Mammary epithelial cell (primary cell): ENCODE measurements at regions not wholly inside any gene's neighbourhood (a gene's known extent, or its start where the extent isn't known, plus 50 kb on each side); places are given as distances from the start of the nearest gene placed in this dataset.

ENCODE experiments used
- EZH2 ChIP-seq: IDR thresholded peaks from 2 replicates; pipeline ENCODE4 v1.6.1; 2012; ENCODE audit warnings: low read length, inconsistent platforms, borderline replicate concordance
- TF ChIP-seq, protein P1 (sequence below), 2 donors: IDR thresholded peaks in 1 of 2; conservative IDR thresholded peaks in 1 of 2; 2 replicates each; pipeline ENCODE4 v1.5.1; 2011 to 2012; ENCODE audit warnings: inconsistent platforms in 2 of 2, low read length in 2 of 2, mild to moderate bottlenecking in 2 of 2, control low read depth in 1 of 2, low read depth in 1 of 2; ENCODE audit not compliant: insufficient read depth in 1 of 2; ENCODE audit errors: extremely low read depth in 1 of 2

DNA sequence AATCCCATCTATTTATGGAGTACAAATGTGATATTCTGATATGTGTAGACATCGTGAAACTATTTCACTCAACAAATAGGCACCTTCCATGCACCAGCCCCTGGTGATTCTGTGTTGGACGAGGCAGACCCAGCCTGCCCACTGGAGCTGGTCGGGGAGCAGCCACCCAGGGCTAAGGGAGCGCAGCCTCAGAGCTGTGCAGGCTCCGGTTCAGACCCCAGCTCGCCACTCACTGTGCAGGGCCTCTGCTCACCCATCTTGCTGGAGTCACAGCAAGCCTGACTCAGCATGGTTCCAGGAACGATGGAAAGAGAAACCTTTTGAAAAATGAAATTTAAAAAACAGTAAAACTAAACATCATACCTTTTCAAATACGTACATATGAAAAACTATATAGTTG lies 52.3 kb upstream of the BCL11B start:
- TF ChIP-seq, protein P1, sequence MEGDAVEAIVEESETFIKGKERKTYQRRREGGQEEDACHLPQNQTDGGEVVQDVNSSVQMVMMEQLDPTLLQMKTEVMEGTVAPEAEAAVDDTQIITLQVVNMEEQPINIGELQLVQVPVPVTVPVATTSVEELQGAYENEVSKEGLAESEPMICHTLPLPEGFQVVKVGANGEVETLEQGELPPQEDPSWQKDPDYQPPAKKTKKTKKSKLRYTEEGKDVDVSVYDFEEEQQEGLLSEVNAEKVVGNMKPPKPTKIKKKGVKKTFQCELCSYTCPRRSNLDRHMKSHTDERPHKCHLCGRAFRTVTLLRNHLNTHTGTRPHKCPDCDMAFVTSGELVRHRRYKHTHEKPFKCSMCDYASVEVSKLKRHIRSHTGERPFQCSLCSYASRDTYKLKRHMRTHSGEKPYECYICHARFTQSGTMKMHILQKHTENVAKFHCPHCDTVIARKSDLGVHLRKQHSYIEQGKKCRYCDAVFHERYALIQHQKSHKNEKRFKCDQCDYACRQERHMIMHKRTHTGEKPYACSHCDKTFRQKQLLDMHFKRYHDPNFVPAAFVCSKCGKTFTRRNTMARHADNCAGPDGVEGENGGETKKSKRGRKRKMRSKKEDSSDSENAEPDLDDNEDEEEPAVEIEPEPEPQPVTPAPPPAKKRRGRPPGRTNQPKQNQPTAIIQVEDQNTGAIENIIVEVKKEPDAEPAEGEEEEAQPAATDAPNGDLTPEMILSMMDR (conservative IDR thresholded peaks at IDR 0.05 in 1 of 2, IDR thresholded peaks at IDR 0.05 in 1 of 2; ENCODE audit: extremely low read depth in 1 of 2, insufficient read depth in 1 of 2, low read depth in 1 of 2, low read length in 2 of 2): no peak
- TF ChIP-seq EZH2: no peak
